Activated CD8-positive, alpha-beta T cell treated with anti-CD3 and anti-CD28 coated beads for 36 hours (primary cell): ENCODE measurements at regions not wholly inside any gene's neighbourhood (a gene's known extent, or its start where the extent isn't known, plus 50 kb on each side); places are given as distances from the start of the nearest gene placed in this dataset.

Experiments used
- ATAC-seq: fragments of 200-7000 bp; cut with Tn5 transposase; one replicate; pipeline ENCODE4 v1.10.0; 2021; ENCODE audit warnings: mild to moderate bottlenecking, moderate library complexity
- CTCF ChIA-PET: fragments of 350-600 bp; sonication (Branson Sonifier 250); formaldehyde crosslinking; loops from one replicate; lab custom pipeline; 2021; ENCODE audit warnings: antibody characterized with exemption; lab: Charles Lee
- POLR2A ChIA-PET: fragments of 350-600 bp; sonication (Branson Sonifier 250); formaldehyde crosslinking; loops from one replicate; lab custom pipeline; 2021; ENCODE audit warnings: antibody characterized with exemption; lab: Charles Lee
- DNase-seq: peaks from one replicate; pipeline ENCODE4 v3.0.0-alpha.2; 2020
- H3K27ac Mint-ChIP-seq: one replicate; pipeline ENCODE4 v1.8.0; 2021; ENCODE audit warnings: mild to moderate bottlenecking, mixed read lengths
- H3K27me3 Mint-ChIP-seq: one replicate; pipeline ENCODE4 v1.8.0; 2021; ENCODE audit warnings: mixed read lengths
- H3K36me3 Mint-ChIP-seq: one replicate; pipeline ENCODE4 v1.8.0; 2021; ENCODE audit warnings: low read depth, mixed read lengths
- H3K4me1 Mint-ChIP-seq: one replicate; pipeline ENCODE4 v1.8.0; 2021; ENCODE audit warnings: low read depth, mixed read lengths
- H3K4me3 Mint-ChIP-seq: one replicate; pipeline ENCODE4 v1.8.0; 2021; ENCODE audit warnings: mild to moderate bottlenecking, moderate library complexity, mixed read lengths
- H3K9me3 Mint-ChIP-seq: one replicate; pipeline ENCODE4 v1.8.0; 2021; ENCODE audit warnings: mixed read lengths
- CTCF ChIP-seq: fragments of 200-600 bp; IDR thresholded peaks from one replicate; pipeline ENCODE4 v1.8.0; 2022; ENCODE audit warnings: antibody characterized with exemption, mild to moderate bottlenecking
- intact Hi-C: fragments of 100-400 bp; cut with micrococcal nuclease; formaldehyde crosslinking; loops from one replicate; pipeline ENCODE4 v1.10.0; 2022

DNA sequence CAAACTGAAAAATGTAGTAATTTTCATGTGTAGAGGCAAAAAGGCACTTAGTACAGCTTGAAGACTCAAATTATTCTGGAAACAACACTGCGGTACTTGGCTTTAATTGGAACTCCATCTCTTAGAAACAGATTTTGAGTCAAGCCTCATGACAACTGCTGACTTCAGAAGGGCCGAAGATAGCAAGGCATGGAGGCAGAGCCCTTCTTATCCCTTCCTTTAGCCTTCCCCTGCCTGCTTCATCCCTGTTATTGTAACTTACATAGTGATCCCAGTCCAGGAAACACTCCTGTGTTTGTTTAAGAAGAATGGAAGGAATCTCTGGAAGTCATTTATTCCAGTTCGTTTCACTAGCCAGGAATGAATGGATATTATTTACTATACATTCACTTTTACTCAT, 110.9 kb upstream of the FAM98A start:
- Mint-ChIP-seq H3K36me3 (no peaks in the 10 kb centered on the region), H3K4me3 (no peak overlapping the region), H3K27ac (no peak overlapping the region), H3K9me3 (no peaks in the 10 kb centered on the region), H3K27me3 (no peaks in the 10 kb centered on the region), H3K4me1 (no peaks in the 10 kb centered on the region)
- DNase-seq (no peak), ATAC-seq (no peak)
- ChIA-PET POLR2A (no interaction called here), CTCF (no interaction called here)
- TF ChIP-seq CTCF, result no peak
- intact Hi-C loops, result no loop called here

- intact Hi-C loops, result no loop called here
- DNase-seq (no peak), ATAC-seq (no peak)
- no peak overlapping the region for H3K27ac Mint-ChIP-seq
- no peaks in the 10 kb centered on the region for H3K27me3 Mint-ChIP-seq
- H3K4me1 Mint-ChIP-seq, result no peaks in the 10 kb centered on the region
- no peaks in the 10 kb centered on the region for H3K9me3 Mint-ChIP-seq
- ChIA-PET POLR2A (no interaction called here), CTCF (no interaction called here)
- H3K4me3 Mint-ChIP-seq, result no peak overlapping the region
- no peaks in the 10 kb centered on the region for H3K36me3 Mint-ChIP-seq
- no peak for TF ChIP-seq CTCF
Observed at GRCh38 chr2:33707312-33707711, 108.2 kb upstream of the FAM98A start.

GRCh38 chr2:33706410-33706809, 107.3 kb upstream of the FAM98A start:
- intact Hi-C loops, result no loop called here
- POLR2A ChIA-PET, result interaction anchor here (0.6 kb wide), 1 partner anchor 9 kb away, joined by 4 read pairs; no protein-coding TSS in a partner anchor
- Mint-ChIP-seq H3K27ac (no peak overlapping the region), H3K4me1 (no peaks in the 10 kb centered on the region), H3K9me3 (no peaks in the 10 kb centered on the region), H3K27me3 (no peaks in the 10 kb centered on the region), H3K36me3 (no peaks in the 10 kb centered on the region), H3K4me3 (no peak overlapping the region)
- CTCF ChIA-PET, result interaction anchor here (0.8 kb wide), 1 partner anchor 8 kb away, joined by 3 read pairs; no protein-coding TSS in a partner anchor
- no peak for DNase-seq
- TF ChIP-seq CTCF, result no peak
- no peak for ATAC-seq

DNA sequence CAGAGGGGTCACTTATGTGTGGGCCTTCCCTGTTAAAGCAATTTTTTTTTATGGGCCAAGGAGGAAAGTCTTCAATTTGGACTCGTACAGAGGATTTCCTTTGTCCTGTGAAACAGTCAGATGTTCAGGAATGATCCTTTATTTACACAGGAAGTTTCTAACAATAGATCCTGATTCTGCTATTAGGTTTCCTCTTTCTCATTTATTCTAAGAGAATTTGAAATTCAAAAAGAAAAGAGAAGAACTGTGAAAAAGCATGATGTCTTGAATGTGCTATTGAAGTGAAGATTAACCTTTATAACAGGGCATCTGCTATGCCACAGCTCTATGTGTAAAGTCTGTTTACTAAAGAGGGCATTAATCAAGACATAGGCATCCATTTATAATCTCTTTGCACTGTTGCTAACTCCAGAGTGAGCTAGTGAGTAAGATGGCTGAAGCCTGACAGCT, 105.3 kb upstream of the FAM98A start:
- H3K4me3 Mint-ChIP-seq, result no peak overlapping the region
- no peaks in the 10 kb centered on the region for H3K9me3 Mint-ChIP-seq
- TF ChIP-seq CTCF, result no peak
- H3K36me3 Mint-ChIP-seq, result no peaks in the 10 kb centered on the region
- ChIA-PET CTCF (no interaction called here), POLR2A (no interaction called here)
- ATAC-seq (no peak), DNase-seq (no peak)
- no peak overlapping the region for H3K27ac Mint-ChIP-seq
- H3K27me3 Mint-ChIP-seq, result no peaks in the 10 kb centered on the region
- no peaks in the 10 kb centered on the region for H3K4me1 Mint-ChIP-seq
- intact Hi-C loops, result no loop called here

DNA sequence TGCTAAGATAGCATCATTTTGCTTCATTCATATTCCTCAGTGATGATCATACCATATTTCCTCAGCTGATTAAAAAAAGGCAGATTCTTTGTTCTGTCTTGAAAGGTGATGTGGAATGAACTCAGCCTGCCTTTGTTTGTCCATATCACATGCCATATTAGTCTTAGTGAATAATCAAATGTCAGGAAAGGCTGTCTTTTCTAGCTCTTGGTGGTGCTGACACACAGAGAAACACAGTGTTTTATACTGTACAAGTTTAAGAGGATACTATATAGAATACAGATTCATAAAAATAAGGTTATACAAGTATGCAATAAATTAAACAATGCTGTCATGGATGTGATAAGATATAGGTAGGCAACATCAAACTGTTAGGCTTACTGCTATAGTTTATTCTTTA, 97.1 kb upstream of the FAM98A start:
- no peak for TF ChIP-seq CTCF
- DNase-seq (no peak), ATAC-seq (no peak)
- H3K27me3 Mint-ChIP-seq, result peaks cover 2% of the 10 kb centered on the region
- no peaks in the 10 kb centered on the region for H3K4me1 Mint-ChIP-seq
- H3K4me3 Mint-ChIP-seq, result no peak overlapping the region
- H3K9me3 Mint-ChIP-seq, result peaks cover 9% of the 10 kb centered on the region
- ChIA-PET CTCF (no interaction called here), POLR2A (no interaction called here)
- intact Hi-C loops, result no loop called here
- H3K27ac Mint-ChIP-seq, result no peak overlapping the region
- H3K36me3 Mint-ChIP-seq, result no peaks in the 10 kb centered on the region
